ENCODE measurements at regions not wholly inside any gene's neighbourhood (a gene's known extent, or its start where the extent isn't known, plus 50 kb on each side); places are given as distances from the start of the nearest gene placed in this dataset.
A peak's percentile ranks its signal among the peaks of the same experiment; 100 is the strongest.

DNA sequence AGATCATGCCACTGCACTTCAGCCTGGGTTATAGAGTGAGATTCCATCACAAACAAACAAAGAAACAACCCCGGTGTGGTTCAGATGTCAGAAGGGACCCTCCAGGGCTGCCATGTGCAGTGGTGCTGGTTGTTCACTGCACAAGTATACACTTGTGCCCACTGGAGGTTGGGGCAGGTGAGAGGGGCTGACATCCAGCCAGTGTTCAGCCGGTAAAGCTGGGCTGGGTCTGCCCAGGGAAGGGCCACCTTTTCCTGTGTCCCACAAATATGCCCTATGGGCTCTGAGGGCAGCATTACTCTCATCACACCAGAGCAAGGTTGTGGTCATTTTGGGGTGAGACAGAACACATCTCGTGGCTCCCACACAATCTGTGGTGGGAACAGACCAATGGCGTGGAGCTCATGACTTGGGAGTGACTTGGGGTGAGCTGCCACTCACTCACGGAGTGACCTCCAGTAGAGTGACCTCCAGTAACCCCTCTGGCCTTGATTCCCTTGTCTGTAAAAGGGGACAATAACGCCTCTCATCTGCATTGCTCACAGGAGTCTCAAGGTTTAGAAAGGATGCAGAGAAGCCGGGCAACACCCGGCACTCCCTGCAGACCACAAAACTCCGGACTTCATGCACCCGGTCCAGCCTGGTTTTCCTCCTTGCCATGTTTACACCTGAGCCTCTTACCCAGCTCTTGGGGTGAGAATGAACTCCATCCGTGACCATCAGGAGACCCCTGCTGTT lies 69.0 kb upstream of the VRK1 start:
- H3K27ac Mint-ChIP-seq, result no peak overlapping the region
- H3K4me1 Mint-ChIP-seq, result no peaks in the 10 kb centered on the region
- H3K4me3 Mint-ChIP-seq, result no peak overlapping the region
- CTCF ChIA-PET, result interaction anchor here (1.1 kb wide), 1 partner anchor 11 kb away, joined by 3 read pairs; no protein-coding TSS in a partner anchor
- POLR2A ChIA-PET, result no interaction called here
- no peaks in the 10 kb centered on the region for H3K36me3 Mint-ChIP-seq (ENCODE audit: low read depth)
- DNase-seq, result no peak
- no peaks in the 10 kb centered on the region for H3K9me3 Mint-ChIP-seq
- H3K27me3 Mint-ChIP-seq, result peaks cover 5% of the 10 kb centered on the region

DNA sequence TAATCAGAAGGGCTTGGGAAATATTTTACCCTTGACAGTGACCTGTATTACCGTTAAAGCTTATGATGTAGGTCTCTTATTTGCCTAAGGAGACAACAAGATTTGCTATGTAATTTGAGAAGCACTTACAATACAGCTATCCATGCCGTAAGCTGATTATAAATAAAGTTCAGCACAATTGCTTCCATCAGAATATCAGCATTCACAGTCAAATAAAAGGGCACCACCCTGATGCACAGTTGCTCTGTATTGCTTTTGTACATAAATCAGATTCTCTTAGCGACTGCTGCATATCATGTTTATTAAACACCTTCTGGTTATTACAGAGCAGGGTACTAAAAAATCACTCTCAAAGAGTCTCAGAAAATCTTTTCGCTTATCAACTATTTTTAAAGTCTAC lies 67.3 kb upstream of the VRK1 start:
- H3K36me3 Mint-ChIP-seq (ENCODE audit: low read depth), result no peaks in the 10 kb centered on the region
- no peaks in the 10 kb centered on the region for H3K9me3 Mint-ChIP-seq
- POLR2A ChIA-PET, result interaction anchor here (0.6 kb wide), 1 partner anchor 446 kb away, joined by 3 read pairs; no protein-coding TSS in a partner anchor
- H3K27ac Mint-ChIP-seq, result no peak overlapping the region
- H3K4me1 Mint-ChIP-seq, result no peaks in the 10 kb centered on the region
- CTCF ChIA-PET, result interaction anchor here (1.1 kb wide), 1 partner anchor 9 kb away, joined by 3 read pairs; no protein-coding TSS in a partner anchor
- no peak overlapping the region for H3K4me3 Mint-ChIP-seq
- H3K27me3 Mint-ChIP-seq, result peaks cover 13% of the 10 kb centered on the region
- no peak for DNase-seq

DNA sequence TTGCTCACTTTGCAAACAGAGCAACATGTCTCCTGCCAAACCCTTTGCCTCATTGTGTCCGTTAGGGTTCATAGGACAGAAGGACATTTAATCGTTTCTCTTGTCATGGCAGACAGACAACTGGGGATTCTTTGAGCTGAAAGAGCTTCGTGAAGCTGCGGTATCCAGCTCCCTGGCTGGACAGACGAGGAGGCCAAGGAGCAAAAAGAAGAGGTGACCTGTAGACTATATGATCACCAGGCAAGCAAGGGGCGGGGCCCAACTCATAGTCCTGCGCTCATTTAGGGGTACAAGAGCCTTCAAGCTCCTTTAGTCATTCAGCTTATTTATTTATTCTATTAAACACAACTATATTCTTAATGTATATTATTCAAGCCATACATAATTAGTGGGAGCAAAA lies 66.8 kb upstream of the VRK1 start:
- peaks cover 13% of the 10 kb centered on the region for H3K27me3 Mint-ChIP-seq

DNA sequence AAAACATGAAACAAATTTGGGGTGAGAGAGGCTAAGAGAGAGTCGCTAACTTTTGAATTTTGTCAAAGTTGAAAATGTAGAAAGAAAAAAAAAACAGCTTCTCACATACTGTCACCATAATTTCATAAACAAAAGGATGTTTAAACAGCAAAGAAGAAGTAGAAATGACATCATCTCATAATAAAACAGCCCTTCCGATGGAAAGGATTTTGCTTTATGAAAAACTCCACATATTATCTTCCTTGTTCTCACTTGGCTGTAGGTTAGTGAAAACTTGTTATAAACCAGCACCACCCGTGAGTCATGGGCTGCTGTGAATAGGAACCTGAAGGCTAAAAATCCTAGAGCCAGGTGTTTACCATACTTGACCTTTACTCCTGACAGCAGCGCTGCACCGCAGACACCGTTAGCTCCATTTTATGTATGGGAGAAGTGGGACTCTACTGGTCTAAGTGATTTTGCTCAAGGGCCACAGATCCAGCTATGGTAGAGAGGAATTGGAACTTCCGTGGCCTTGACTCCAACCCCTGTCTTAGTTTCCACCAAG lies 63.0 kb upstream of the VRK1 start:
- no peak overlapping the region for H3K4me3 Mint-ChIP-seq
- H3K4me1 Mint-ChIP-seq, result no peaks in the 10 kb centered on the region
- no peaks in the 10 kb centered on the region for H3K9me3 Mint-ChIP-seq
- POLR2A ChIA-PET, result no interaction called here
- H3K27me3 Mint-ChIP-seq, result peaks cover 38% of the 10 kb centered on the region
- H3K36me3 Mint-ChIP-seq (ENCODE audit: low read depth), result no peaks in the 10 kb centered on the region
- no peak overlapping the region for H3K27ac Mint-ChIP-seq
- DNase-seq, result no peak
- CTCF ChIA-PET, result no interaction called here

More for the DNA sequence above, 66.8 kb upstream of the VRK1 start:
- Mint-ChIP-seq H3K9me3 (no peaks in the 10 kb centered on the region), H3K27ac (no peak overlapping the region), H3K4me1 (no peaks in the 10 kb centered on the region), H3K36me3 (ENCODE audit: low read depth) (no peaks in the 10 kb centered on the region), H3K4me3 (no peak overlapping the region)
- ChIA-PET CTCF (no interaction called here), POLR2A (no interaction called here)
- no peak for DNase-seq

DNA sequence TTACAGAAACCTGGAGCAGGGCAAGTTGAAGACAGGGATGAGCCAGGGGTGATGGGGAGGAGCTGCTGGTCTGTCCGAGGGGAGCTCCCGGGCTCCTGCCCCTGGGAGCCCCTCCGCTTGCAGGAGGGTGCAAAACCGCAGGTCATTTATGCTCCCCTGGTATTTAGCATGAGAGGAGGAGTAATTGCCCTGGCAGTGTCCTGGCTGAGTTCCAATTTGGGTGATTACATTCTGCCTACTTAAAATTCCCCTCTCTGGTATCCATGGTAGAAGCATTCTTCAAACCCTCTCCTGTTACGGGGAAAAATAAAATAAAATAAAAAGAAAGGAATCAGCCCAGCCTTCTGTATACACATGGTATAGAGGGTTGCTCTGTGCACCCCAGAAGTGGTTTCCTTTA lies 61.7 kb upstream of the VRK1 start:
- Mint-ChIP-seq H3K4me1 (no peaks in the 10 kb centered on the region), H3K4me3 (no peak overlapping the region), H3K9me3 (no peaks in the 10 kb centered on the region), H3K36me3 (ENCODE audit: low read depth) (no peaks in the 10 kb centered on the region), H3K27me3 (peaks cover 49% of the 10 kb centered on the region), H3K27ac (no peak overlapping the region)
- DNase-seq, result no peak
- CTCF ChIA-PET, result no interaction called here
- POLR2A ChIA-PET, result no interaction called here

DNA sequence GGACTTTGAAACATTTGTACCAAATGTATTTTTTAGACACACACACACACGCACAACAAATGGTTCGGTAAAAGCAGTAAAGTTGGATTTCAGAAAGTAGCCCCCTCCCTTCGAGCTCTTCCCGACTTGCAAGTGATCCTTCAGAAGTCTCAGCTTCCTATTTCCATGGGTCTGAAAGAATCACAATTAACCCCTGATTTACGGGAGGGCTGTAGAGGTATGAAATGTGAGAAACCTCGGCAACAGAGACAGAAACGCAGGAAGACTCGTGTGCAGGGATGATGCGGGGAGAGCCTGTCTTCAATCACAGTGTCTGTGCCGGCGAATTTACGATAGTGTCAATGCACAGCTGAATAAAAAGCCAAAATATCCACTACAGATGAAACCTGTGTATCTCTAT lies 60.7 kb upstream of the VRK1 start:
- CTCF ChIA-PET, result no interaction called here
- no peak overlapping the region for H3K27ac Mint-ChIP-seq
- no peak overlapping the region for H3K4me3 Mint-ChIP-seq
- H3K4me1 Mint-ChIP-seq, result peaks cover 5% of the 10 kb centered on the region
- H3K36me3 Mint-ChIP-seq (ENCODE audit: low read depth), result no peaks in the 10 kb centered on the region
- no peak for DNase-seq
- no peaks in the 10 kb centered on the region for H3K9me3 Mint-ChIP-seq
- H3K27me3 Mint-ChIP-seq, result peaks cover 55% of the 10 kb centered on the region
- POLR2A ChIA-PET, result no interaction called here

DNA sequence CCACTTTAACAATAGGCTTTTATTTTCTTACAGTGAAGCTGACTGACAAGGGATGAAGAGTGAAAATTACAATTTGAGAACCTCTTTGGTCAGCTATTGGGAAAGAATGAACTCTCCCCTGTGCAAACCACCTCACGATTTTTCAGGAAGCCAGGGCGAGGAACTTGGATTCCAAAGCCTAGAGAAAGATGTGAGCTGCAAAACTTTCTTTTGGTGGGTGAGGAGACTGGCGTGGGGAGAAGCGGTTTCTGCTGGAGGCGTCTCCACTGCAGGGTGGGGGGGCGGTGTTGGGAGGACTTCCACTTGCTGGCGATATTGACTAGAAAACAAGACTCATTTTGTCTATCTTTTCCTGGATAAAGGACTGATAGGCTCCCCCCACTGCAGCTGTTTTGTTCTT lies 59.3 kb upstream of the VRK1 start:
- Mint-ChIP-seq H3K36me3 (ENCODE audit: low read depth) (no peaks in the 10 kb centered on the region), H3K27ac (no peak overlapping the region), H3K27me3 (peaks cover 66% of the 10 kb centered on the region), H3K9me3 (no peaks in the 10 kb centered on the region), H3K4me1 (peaks cover 10% of the 10 kb centered on the region), H3K4me3 (no peak overlapping the region)
- CTCF ChIA-PET, result interaction anchor here (0.5 to 1.1 kb wide), 2 partner anchors 8 to 26 kb away, joined by 3 to 4 read pairs; no protein-coding TSS in a partner anchor
- DNase-seq, result no peak
- POLR2A ChIA-PET, result no interaction called here

DNA sequence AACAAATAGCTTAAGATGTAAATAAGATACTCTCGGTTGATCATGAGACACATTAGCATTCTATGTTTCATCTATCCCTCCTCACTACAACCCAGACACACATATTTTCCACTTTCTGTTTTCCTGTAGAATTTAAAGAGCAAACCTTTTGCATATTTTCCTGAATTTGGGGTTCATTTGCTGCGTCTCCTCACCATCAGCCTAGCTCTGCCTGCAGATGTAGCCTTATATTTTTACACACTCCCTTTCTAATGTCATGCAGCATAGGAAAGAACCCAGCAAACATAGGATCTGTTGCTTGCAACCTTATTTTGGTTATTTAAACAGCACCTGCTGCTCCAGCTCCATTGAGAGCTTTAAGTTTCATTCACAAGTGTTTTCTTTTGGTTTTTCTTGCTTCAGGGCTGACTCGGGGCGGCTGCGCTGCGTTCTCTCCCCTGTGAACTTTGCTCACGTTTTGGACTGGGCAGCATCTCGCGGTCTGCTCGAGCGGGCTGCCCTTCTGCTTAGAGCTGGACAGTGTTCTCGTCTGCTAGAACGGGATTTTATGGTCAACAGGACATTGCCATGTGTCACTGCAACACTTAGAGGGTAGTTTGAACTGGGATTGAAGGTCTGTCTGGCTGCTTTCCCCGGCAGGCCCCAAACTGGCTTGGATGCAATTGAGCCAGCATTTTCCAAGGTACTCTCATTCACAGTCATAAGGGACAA lies 57.8 kb upstream of the VRK1 start:
- no peak overlapping the region for H3K27ac Mint-ChIP-seq
- POLR2A ChIA-PET, result no interaction called here

DNA sequence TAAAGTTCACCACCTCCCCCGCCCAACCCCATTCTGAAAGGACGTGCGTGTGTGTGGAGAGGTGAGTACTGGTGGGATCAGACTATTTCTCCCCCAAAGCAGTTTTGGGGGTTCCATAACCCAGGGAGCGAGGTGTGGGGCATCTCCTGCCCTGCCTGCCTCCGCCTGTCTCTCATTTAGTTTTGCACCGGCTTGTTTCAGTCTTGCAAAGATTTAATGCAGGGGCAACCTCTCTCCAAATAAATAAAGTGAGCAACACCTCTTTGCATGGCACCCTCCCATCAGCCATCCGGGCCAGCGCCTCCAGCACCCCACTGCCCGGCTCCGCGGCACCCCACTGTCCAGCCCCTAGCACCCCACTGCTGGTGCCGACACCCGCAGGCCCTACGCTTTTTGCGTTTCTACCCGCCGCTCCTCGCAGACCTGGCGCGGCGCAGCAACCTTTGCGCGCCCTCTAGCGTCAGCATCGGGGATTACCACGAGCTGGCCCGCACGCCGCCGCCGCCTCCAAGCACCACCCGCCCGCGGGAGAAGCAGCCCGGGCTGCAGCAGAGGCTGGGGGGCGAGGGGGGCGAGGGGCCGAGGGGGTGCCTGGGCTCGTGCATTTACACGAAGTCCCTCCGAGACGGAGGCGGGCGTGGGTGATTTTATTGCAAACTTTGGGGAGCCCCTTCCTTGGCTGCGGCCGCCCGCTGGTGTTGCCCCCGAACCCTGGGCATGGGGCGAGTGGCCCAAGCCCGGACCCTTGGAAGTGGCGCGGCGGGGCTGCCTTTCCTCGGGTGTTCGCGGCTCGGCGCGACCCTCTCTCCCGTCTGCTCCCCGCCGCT lies 55.8 kb upstream of the VRK1 start:
- ChIA-PET POLR2A (no interaction called here), CTCF (interaction anchor here (0.6 to 2.3 kb wide), 5 partner anchors 8 to 336 kb away, joined by 3 to 5 read pairs (median 5); partner anchors contain the start of gene VRK1)
- peak; percentile 75 for DNase-seq
- no peaks in the 10 kb centered on the region for H3K9me3 Mint-ChIP-seq
- H3K4me3 Mint-ChIP-seq, result peak overlapping the region; percentile 55
- peaks cover 10% of the 10 kb centered on the region for H3K4me1 Mint-ChIP-seq
- H3K27me3 Mint-ChIP-seq, result peaks cover 78% of the 10 kb centered on the region
- H3K36me3 Mint-ChIP-seq (ENCODE audit: low read depth), result no peaks in the 10 kb centered on the region
- H3K27ac Mint-ChIP-seq, result no peak overlapping the region

More for the DNA sequence above, 57.8 kb upstream of the VRK1 start:
- Mint-ChIP-seq H3K36me3 (ENCODE audit: low read depth) (no peaks in the 10 kb centered on the region), H3K9me3 (no peaks in the 10 kb centered on the region), H3K4me3 (no peak overlapping the region), H3K27me3 (peaks cover 71% of the 10 kb centered on the region), H3K4me1 (peaks cover 10% of the 10 kb centered on the region)
- CTCF ChIA-PET, result interaction anchor here (0.8 to 2.3 kb wide), 3 partner anchors 10 to 11 kb away, joined by 3 to 5 read pairs (median 3); no protein-coding TSS in a partner anchor
- DNase-seq, result no peak

DNA sequence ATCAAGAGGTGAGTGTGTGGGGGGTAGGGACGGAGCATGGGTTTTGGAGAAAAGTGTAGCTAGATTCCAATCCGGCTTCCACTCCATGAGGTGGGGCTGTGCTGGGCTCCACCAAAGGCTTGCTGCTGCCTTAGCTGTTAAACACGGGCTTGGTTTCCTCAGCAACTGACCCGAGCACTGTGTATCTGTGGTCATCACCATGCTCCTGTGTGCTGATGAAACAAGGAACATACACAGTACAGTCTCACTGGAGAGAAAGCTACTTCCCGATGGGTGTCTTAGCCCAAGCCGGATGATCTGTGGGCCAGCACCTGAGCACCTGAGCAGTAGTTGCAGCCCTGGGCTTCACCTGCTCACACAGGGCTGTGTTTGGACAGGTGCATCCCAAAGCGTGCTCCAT lies 52.9 kb upstream of the VRK1 start:
- no peaks in the 10 kb centered on the region for H3K36me3 Mint-ChIP-seq (ENCODE audit: low read depth)
- peaks cover 58% of the 10 kb centered on the region for H3K27me3 Mint-ChIP-seq
- POLR2A ChIA-PET, result no interaction called here
- no peak overlapping the region for H3K27ac Mint-ChIP-seq
- CTCF ChIA-PET, result no interaction called here
- no peak for DNase-seq
- no peaks in the 10 kb centered on the region for H3K9me3 Mint-ChIP-seq
- H3K4me3 Mint-ChIP-seq, result no peak overlapping the region
- peaks cover 10% of the 10 kb centered on the region for H3K4me1 Mint-ChIP-seq

DNA sequence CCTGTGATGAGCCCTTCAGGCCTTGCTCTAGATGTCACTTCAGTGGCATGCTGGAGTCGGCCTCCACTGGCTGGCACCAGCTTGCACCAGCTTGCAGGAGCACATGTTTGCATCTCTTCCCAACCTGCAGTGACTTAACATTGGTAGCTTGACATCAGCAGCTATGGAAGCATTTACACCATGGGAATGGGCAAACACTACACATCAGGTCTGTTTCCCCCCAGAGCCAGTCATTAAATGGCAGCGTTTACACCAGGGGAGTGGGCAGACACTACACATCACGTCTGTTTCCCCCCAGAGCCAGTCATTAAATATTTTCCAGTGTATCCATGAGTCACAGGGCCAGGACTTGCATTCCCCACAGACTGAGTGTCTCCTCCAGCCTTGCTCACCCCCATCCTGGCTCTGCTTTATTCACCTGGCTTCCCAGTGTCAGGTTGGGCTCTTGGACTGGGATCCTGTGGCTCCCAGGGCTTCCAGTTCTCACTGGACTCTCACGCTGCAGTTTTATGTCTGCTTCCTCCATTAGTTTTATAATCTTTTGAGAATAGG lies 51.6 kb upstream of the VRK1 start:
- no peaks in the 10 kb centered on the region for H3K36me3 Mint-ChIP-seq (ENCODE audit: low read depth)
- H3K9me3 Mint-ChIP-seq, result no peaks in the 10 kb centered on the region
- H3K4me1 Mint-ChIP-seq, result peaks cover 10% of the 10 kb centered on the region
- H3K27ac Mint-ChIP-seq, result no peak overlapping the region
- peaks cover 50% of the 10 kb centered on the region for H3K27me3 Mint-ChIP-seq
- ChIA-PET CTCF (no interaction called here), POLR2A (no interaction called here)
- H3K4me3 Mint-ChIP-seq, result no peak overlapping the region
- no peak for DNase-seq

DNA sequence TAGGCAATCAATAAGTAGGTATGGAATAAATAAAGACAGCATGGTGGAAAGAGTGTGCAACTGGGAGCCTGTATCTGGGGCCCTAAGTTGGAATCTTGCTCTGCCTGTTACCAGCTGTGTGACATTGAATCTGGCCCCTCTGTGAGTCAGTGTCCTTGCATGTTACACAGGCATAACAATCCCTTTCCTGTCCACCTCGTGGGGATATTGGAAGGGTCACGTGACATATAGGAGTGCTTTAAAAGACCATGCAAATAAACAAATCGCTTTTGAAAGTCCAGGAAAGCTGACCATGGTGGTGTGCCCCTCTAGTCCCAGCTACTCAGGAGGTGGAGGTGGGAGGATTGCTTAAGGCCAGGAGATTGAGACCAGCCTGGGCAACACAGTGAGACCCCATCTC lies 51.1 kb upstream of the VRK1 start:
- no peak overlapping the region for H3K4me3 Mint-ChIP-seq
- H3K27me3 Mint-ChIP-seq, result peaks cover 45% of the 10 kb centered on the region
- CTCF ChIA-PET, result no interaction called here
- DNase-seq, result no peak
- POLR2A ChIA-PET, result no interaction called here
- H3K9me3 Mint-ChIP-seq, result no peaks in the 10 kb centered on the region
- no peak overlapping the region for H3K27ac Mint-ChIP-seq
- no peaks in the 10 kb centered on the region for H3K36me3 Mint-ChIP-seq (ENCODE audit: low read depth)
- H3K4me1 Mint-ChIP-seq, result peaks cover 8% of the 10 kb centered on the region
